Thoracic aorta (tissue), 2 donors: ENCODE measurements at regions not wholly inside any gene's neighbourhood (a gene's known extent, or its start where the extent isn't known, plus 50 kb on each side); places are given as distances from the start of the nearest gene placed in this dataset.

ENCODE experiments used
- ATAC-seq: fragments of 150-250 bp; one replicate; pipeline ENCODE4 v1.8.0; 2017; ENCODE audit warnings: low read depth; ENCODE audit not compliant: insufficient number of reproducible peaks, low FRiP score
- DNase-seq: peaks from one replicate; pipeline ENCODE4 v3.0.0-alpha.2; 2020; ENCODE audit warnings: low spot score
- H3K27ac ChIP-seq, 2 donors: fragments of 200-600 bp; sonication (generic); 1 replicate in 1 of 2; 2 replicates in 1 of 2; pipeline ENCODE4 v1.5.1; 2016; ENCODE audit warnings: mild to moderate bottlenecking in 2 of 2, moderate library complexity in 2 of 2
- H3K27me3 ChIP-seq: fragments of 200-600 bp; sonication (generic); replicated peaks from 2 replicates; pipeline ENCODE4 v1.6.0; 2016; ENCODE audit warnings: mild to moderate bottlenecking; ENCODE audit not compliant: insufficient read depth
- H3K36me3 ChIP-seq: fragments of 200-600 bp; sonication (generic); one replicate; pipeline ENCODE4 v1.5.1; 2016
- H3K4me1 ChIP-seq, 2 donors: fragments of 200-600 bp; sonication (generic); 1 replicate in 1 of 2; 2 replicates in 1 of 2; pipeline versions ENCODE4 v1.5.1 to v1.6.0; 2016; ENCODE audit warnings: low read depth in 2 of 2, mild to moderate bottlenecking in 1 of 2; ENCODE audit not compliant: control insufficient read depth in 1 of 2
- H3K4me3 ChIP-seq: fragments of 200-600 bp; sonication (generic); 2 replicates; pipeline ENCODE4 v1.5.1; 2016; ENCODE audit warnings: mild to moderate bottlenecking
- H3K9me3 ChIP-seq: fragments of 200-600 bp; sonication (generic); 2 replicates; pipeline ENCODE4 v1.5.1; 2016
- TF ChIP-seq, protein P1 (sequence below): fragments of 200-600 bp; sonication (generic); IDR thresholded peaks from one replicate; pipeline ENCODE4 v1.5.1; 2019; ENCODE audit warnings: antibody characterized with exemption

DNA sequence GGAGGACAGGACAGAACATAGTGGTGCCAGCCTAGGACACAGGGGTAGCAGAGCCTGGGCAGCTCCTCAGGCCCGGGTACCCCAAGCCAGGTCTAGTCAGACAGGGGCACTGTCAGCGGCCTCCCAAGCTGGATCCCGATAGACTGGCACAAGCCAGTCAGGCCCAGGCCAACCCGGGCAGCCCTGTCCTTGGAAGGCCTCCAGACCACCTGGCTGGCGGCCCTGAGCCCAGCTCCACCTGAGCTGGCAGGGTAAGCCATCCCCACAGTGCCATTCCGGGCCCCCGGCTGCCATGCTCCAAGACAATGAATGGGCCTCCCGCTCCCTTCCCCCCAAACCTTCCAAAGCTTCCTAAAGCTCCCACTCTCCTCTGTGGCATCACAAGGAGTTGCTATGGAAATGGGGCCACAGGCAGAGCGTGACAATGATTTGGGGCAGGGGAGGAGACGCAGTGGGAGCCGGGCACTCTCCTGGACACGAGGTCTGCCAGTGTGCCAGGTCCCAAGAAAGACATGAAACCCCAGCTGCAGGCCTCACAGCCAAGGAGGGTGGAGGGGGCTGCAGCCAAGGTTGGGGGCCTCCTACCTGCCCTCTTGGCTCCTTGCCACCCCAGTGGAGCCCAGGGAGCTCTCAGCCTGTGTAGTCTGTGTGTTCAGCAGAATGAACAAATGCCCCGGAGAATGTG is 165.6 kb upstream of the LINGO1 start:
- TF ChIP-seq, protein P1, sequence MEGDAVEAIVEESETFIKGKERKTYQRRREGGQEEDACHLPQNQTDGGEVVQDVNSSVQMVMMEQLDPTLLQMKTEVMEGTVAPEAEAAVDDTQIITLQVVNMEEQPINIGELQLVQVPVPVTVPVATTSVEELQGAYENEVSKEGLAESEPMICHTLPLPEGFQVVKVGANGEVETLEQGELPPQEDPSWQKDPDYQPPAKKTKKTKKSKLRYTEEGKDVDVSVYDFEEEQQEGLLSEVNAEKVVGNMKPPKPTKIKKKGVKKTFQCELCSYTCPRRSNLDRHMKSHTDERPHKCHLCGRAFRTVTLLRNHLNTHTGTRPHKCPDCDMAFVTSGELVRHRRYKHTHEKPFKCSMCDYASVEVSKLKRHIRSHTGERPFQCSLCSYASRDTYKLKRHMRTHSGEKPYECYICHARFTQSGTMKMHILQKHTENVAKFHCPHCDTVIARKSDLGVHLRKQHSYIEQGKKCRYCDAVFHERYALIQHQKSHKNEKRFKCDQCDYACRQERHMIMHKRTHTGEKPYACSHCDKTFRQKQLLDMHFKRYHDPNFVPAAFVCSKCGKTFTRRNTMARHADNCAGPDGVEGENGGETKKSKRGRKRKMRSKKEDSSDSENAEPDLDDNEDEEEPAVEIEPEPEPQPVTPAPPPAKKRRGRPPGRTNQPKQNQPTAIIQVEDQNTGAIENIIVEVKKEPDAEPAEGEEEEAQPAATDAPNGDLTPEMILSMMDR, result no peak
- no peak for DNase-seq
- Histone ChIP-seq H3K36me3 (no peaks in the 10 kb centered on the region), H3K27me3 (no peaks in the 10 kb centered on the region), H3K9me3 (no peaks in the 10 kb centered on the region), H3K4me3 (no peak overlapping the region), H3K27ac (no peak overlapping the region), H3K4me1 (no peaks in the 10 kb centered on the region)
- no peak for ATAC-seq

DNA sequence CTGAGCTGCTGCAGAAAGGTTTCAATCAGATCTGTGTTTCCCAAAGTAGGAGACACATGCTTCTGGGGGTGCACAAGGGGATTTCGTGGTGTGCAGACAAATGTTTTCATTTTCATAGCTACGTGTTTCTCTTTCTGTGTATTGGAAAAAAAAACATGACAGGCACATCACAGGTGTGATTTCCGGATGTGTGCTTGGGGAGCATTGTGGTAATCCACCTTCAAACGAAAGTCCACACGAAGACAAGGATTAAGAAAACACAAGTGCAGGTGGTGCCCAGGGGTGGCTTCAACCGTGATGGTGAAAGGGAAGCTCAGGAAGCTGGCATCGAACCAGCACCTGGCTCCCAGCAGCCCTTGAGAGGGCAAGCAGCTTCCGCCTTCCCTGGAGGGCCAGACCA is 164.6 kb upstream of the LINGO1 start:
- no peaks in the 10 kb centered on the region for H3K27me3 ChIP-seq
- no peak overlapping the region for H3K4me3 ChIP-seq
- TF ChIP-seq, protein P1, result no peak
- ATAC-seq, result no peak
- no peak for DNase-seq
- no peak overlapping the region for H3K27ac ChIP-seq
- H3K4me1 ChIP-seq, result no peaks in the 10 kb centered on the region
- no peaks in the 10 kb centered on the region for H3K9me3 ChIP-seq
- no peaks in the 10 kb centered on the region for H3K36me3 ChIP-seq

DNA sequence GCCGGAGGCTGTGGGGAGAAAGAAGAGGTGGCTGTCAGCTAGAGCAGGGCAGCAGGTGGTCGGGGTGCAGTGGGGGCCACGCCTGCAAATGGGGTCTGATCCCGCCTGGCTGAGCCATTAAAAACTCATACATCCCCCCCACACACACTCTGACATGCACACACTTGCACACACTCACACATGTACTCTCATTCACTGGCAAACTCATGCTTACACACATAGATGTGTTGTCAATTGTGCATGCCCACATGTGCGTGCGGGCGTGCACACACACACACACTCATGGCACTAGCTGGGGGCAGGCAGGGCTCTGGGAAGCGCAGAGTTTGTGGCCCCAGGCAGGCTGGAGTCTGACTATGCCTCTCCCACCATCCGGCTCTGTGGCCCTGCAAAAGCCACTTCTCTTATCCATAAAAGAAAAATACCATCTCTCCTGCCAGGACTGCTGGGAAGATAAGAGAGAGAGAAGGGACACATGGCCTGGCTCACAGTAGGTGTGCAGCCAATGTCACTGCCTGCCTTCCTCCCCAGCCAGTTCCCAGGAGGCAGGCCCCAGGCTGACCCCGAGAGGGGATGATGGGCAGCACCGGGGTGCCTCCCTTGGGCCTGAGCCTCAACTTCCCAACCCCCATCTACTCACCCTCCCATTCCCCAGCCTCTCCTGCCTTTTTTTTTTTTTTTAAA is 163.5 kb upstream of the LINGO1 start:
- ATAC-seq (no peak), DNase-seq (no peak)
- no peak overlapping the region for H3K27ac ChIP-seq
- no peak overlapping the region for H3K4me3 ChIP-seq
- no peaks in the 10 kb centered on the region for H3K36me3 ChIP-seq
- TF ChIP-seq, protein P1, result no peak
- H3K4me1 ChIP-seq, result no peaks in the 10 kb centered on the region
- H3K27me3 ChIP-seq, result no peaks in the 10 kb centered on the region
- no peaks in the 10 kb centered on the region for H3K9me3 ChIP-seq

DNA sequence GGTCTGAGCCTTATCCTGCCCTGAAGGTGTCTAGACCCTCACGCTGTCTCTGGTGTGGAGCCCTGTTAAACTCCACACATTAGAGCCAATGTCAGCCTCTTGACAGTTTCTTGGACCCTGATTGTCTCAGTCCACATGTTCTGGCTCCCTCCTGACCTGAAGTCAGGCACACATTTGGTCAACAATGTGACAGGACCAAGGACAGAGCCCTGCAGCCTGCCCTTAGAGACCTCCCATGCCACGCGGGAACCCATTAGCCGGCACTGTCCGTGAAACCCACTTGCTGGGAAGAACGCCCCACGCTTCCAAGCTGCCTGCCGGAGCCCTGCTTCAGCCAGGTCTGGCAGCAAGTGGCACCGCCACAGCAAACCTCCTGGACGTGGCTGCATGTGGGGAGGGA is 162.7 kb upstream of the LINGO1 start:
- Histone ChIP-seq H3K27me3 (no peaks in the 10 kb centered on the region), H3K4me1 (no peaks in the 10 kb centered on the region), H3K4me3 (no peak overlapping the region), H3K27ac (no peak overlapping the region), H3K9me3 (no peaks in the 10 kb centered on the region), H3K36me3 (no peaks in the 10 kb centered on the region)
- TF ChIP-seq, protein P1, result no peak
- ATAC-seq (no peak), DNase-seq (no peak)

DNA sequence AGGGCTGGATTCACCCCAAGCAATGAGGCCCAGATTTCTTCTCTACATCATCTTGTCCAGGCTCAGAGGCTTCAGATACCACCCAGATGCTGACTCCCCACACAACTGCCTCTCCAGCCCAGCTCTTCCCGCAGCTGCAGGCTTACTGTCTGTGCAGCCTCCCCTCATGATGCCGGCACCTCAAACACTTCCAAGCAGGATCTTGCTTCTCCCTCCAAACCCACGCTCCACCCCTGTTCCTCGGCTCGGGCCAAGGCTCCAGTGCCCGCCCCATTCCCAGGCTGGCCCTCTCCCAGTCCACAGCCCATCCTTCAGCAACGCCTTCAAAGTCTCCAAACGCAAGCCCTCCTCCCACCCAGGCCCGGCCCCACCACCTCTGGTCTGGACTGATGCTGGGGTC is 159.2 kb upstream of the LINGO1 start:
- Histone ChIP-seq H3K27ac (no peak overlapping the region), H3K4me1 (no peaks in the 10 kb centered on the region), H3K9me3 (no peaks in the 10 kb centered on the region), H3K4me3 (no peak overlapping the region), H3K36me3 (no peaks in the 10 kb centered on the region), H3K27me3 (no peaks in the 10 kb centered on the region)
- TF ChIP-seq, protein P1, result no peak
- DNase-seq (no peak), ATAC-seq (no peak)
